GM12872 (cell line): ENCODE measurements at regions not wholly inside any gene's neighbourhood (a gene's known extent, or its start where the extent isn't known, plus 50 kb on each side); places are given as distances from the start of the nearest gene placed in this dataset.

ENCODE experiments used
- CTCF ChIP-seq: IDR thresholded peaks from 3 replicates; pipeline ENCODE4 v1.5.1; 2011; ENCODE audit warnings: low read depth, mild to moderate bottlenecking, low read length, moderate library complexity; ENCODE audit not compliant: insufficient read depth

DNA sequence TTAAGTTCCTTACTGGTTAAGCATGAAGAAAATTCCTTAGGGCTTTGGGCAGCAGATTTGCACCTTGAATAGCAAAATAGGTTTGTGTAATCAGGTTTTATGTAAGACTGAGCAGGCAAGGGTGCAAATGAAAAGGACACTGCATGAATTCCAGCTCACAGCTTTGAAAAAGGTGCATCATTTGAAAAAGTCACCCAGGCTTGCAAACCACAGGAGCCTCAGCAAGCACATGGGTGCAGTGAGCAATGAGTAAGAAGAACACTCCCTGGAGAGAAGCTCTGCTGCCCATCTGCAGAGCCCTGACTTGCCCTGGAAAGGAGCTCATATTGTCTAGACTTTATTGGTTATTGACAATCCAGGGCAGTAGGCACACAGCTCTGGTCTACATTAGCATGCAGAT is 165.6 kb upstream of the KCNJ16 start:
- no peak for TF ChIP-seq CTCF

DNA sequence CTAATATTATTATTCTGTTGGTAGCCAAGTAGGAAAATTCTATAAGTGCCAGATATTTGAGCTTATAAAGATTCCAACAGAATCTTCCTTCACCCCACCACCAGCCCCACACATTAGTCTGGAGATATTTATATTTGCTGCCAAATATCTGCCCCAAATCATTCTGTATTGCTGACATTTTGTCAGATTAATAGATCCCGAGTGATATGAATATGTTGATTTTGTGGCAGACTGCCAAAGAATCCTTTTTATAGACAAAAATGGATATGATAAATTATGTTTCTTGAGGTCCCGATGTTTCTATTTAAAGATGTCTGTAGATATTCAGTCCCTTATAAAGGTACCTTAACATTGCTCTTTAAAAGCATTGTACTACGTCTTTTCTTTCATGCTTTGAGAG is 162.2 kb upstream of the KCNJ16 start:
- no peak for TF ChIP-seq CTCF

- no peak for TF ChIP-seq CTCF
Measured at GRCh38 chr17:69913216-69913615, 161.8 kb upstream of the KCNJ16 start.

DNA sequence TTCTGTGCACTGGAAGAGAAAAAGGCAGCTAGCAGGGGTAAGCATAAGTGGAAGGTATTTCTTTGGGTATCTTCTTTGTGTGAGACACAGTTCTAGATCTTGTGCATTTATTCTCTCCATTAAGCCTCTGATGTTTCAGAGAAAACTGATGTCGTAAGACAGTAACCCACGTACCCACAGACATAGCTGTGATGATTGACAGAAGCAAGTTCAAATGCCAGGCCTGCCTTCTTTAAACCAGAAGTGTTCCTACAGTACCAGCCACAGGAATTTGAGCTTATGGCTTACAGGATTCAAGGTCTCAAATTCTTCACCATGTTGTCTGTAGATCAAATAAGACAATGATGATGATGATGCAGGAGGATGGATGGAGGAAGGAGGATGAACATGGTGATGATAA is 161.4 kb upstream of the KCNJ16 start:
- TF ChIP-seq CTCF: no peak

DNA sequence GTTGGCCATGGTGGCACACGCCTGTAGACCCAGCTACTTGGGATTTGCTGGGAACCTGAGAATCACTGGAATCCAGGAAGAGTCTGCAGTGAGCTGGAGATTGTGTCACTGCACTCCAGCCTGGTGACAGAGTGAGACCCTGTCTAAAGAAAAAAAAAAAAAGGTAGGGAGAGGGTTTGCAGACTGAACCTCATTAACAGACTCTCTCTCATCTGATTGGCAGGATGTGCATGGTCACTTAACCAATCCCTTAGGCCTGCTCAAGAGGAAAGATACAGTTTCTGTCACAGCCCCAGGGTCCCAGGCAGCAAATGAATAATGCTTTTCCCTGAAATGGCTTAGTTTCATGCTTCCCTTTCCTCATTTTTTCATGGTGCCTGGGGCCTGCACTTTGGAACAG is 160.5 kb upstream of the KCNJ16 start:
- no peak for TF ChIP-seq CTCF

- TF ChIP-seq CTCF: no peak
Measured at GRCh38 chr17:69916761-69917160, 158.3 kb upstream of the KCNJ16 start.

DNA sequence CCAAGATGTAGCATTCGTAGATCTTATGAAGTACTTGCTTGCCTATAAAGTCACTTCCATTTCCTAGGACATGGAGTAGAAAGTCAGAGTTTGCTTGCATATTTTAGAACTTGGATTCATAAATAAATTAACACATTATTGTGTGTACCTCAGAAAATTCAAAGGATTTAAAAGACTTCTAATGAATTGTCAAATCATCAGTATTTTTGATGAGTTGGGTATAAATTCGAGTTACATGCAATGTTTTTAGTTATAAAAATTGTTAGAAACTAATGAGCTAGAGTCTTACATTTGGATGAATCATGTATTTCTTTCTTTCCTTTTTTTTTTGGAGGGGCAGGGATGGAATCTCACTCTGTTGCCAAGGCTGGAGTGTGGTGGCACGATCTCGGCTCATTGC is 156.9 kb upstream of the KCNJ16 start:
- TF ChIP-seq CTCF: no peak

DNA sequence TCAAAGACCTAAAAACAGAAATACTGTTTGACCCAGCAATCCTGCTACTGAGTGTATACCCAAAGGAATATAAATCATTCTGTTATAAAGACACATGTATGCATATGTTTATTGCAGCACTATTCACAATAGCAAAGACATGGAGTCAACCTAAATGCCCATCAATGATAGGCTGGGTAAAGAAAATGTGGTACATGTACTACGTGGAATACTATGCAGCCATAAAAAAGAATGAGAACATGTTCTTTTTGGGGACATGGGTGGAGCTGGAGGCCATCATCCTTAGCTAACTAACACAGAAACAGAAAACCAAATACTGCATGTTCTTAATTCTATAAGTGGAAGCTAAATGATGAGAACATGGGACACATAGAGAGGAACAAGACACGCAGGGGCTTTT is 155.2 kb upstream of the KCNJ16 start:
- TF ChIP-seq CTCF: no peak
